Activated CD4-positive, CD25-positive, alpha-beta regulatory T cell (primary cell): ENCODE measurements at regions not wholly inside any gene's neighbourhood (a gene's known extent, or its start where the extent isn't known, plus 50 kb on each side); places are given as distances from the start of the nearest gene placed in this dataset.

Experiments
- DNase-seq, 4 experiments: peaks; one replicate each; lab custom pipeline; 2025; lab: John Stamatoyannopoulos, UW

GRCh38 chr2:144607891-144608521, 88.1 kb upstream of the ZEB2 start:
- no peak for DNase-seq

GRCh38 chr2:144607099-144607498, 87.2 kb upstream of the ZEB2 start:
- DNase-seq, result no peak

- DNase-seq, result no peak
Observed at GRCh38 chr2:144606466-144607095, 86.7 kb upstream of the ZEB2 start.

- no peak for DNase-seq
Observed at GRCh38 chr2:144605231-144605840, 85.4 kb upstream of the ZEB2 start.

- DNase-seq, result no peak
Observed at GRCh38 chr2:144603334-144603733, 83.4 kb upstream of the ZEB2 start.

- DNase-seq, result no peak
Observed at GRCh38 chr2:144598906-144599305, 79.0 kb upstream of the ZEB2 start.

GRCh38 chr2:144597894-144598593, 78.1 kb upstream of the ZEB2 start:
- no peak for DNase-seq

- no peak for DNase-seq
Observed at GRCh38 chr2:144597388-144597787, 77.5 kb upstream of the ZEB2 start.

- no peak for DNase-seq
Observed at GRCh38 chr2:144596073-144596871, 76.4 kb upstream of the ZEB2 start.

GRCh38 chr2:144595686-144596072, 75.8 kb upstream of the ZEB2 start:
- no peak for DNase-seq

GRCh38 chr2:144595279-144595678, 75.4 kb upstream of the ZEB2 start:
- no peak for DNase-seq

- DNase-seq, result no peak
Observed at GRCh38 chr2:144593803-144594202, 73.9 kb upstream of the ZEB2 start.

GRCh38 chr2:144592500-144593256, 72.8 kb upstream of the ZEB2 start:
- no peak for DNase-seq

GRCh38 chr2:144587306-144587705, 67.4 kb upstream of the ZEB2 start:
- DNase-seq, result no peak

- DNase-seq, result no peak
Observed at GRCh38 chr2:144586476-144586875, 66.6 kb upstream of the ZEB2 start.

- DNase-seq, result no peak
Observed at GRCh38 chr2:144583741-144584453, 64.0 kb upstream of the ZEB2 start.

- DNase-seq, result no peak
Observed at GRCh38 chr2:144583381-144583729, 63.4 kb upstream of the ZEB2 start.

- DNase-seq, result no peak
Observed at GRCh38 chr2:144582651-144583380, 62.9 kb upstream of the ZEB2 start.

GRCh38 chr2:144580521-144581161, 60.7 kb upstream of the ZEB2 start:
- DNase-seq, result no peak

- DNase-seq, result no peak
Observed at GRCh38 chr2:144579556-144579955, 59.6 kb upstream of the ZEB2 start.
